Vagina (tissue), 2 donors: ENCODE measurements at regions not wholly inside any gene's neighbourhood (a gene's known extent, or its start where the extent isn't known, plus 50 kb on each side); places are given as distances from the start of the nearest gene placed in this dataset.

ENCODE experiments used
- DNase-seq, 2 donors: peaks; one replicate each; pipeline ENCODE4 v3.0.0-alpha.2; 2017; ENCODE audit errors: extremely low spot score in 2 of 2
- H3K27ac ChIP-seq: fragments of 200-600 bp; sonication (generic); one replicate; pipeline ENCODE4 v1.5.1; 2019
- H3K27me3 ChIP-seq: fragments of 200-600 bp; sonication (generic); one replicate; pipeline ENCODE4 v1.5.1; 2019
- H3K36me3 ChIP-seq, 2 donors: fragments of 200-600 bp; sonication (generic); one replicate each; pipeline ENCODE4 v1.5.1; 2017 to 2019
- H3K4me1 ChIP-seq: fragments of 200-600 bp; sonication (generic); one replicate; pipeline ENCODE4 v1.5.1; 2019
- H3K4me3 ChIP-seq, 2 donors: fragments of 200-600 bp; sonication (generic); 1 replicate in 1 of 2; 2 replicates in 1 of 2; pipeline ENCODE4 v1.5.1; 2016 to 2019
- H3K9me3 ChIP-seq: fragments of 200-600 bp; sonication (generic); one replicate; pipeline ENCODE4 v1.5.1; 2019
- CTCF ChIP-seq, 3 experiments: fragments of 450-650 bp in 2 of 3; fragments of 200-600 bp in 1 of 3; sonication (generic) in 1 of 3; IDR thresholded peaks; one replicate each; pipeline ENCODE4 v1.5.1; 2017 to 2019; ENCODE audit warnings: antibody characterized with exemption in 3 of 3, mild to moderate bottlenecking in 2 of 3, moderate library complexity in 2 of 3
- POLR2A ChIP-seq, 2 donors: fragments of 450-650 bp; IDR thresholded peaks; one replicate each; pipeline ENCODE4 v1.6.1; 2017; ENCODE audit warnings: antibody characterized with exemption in 2 of 2, mild to moderate bottlenecking in 2 of 2, moderate library complexity in 2 of 2
- POLR2AphosphoS5 ChIP-seq, 2 donors: sonication (generic); formaldehyde crosslinking; IDR thresholded peaks; one replicate each; pipeline ENCODE4 v1.9.0; 2017; ENCODE audit warnings: antibody characterized with exemption in 2 of 2, mild to moderate bottlenecking in 2 of 2, low read depth in 1 of 2; ENCODE audit not compliant: insufficient read depth in 1 of 2
- intact Hi-C: fragments of 100-400 bp; cut with DNase I; formaldehyde crosslinking; loops from one replicate; pipeline ENCODE4 v1.15.1; 2023

GRCh38 chr6:56357616-56358373 lies 110.4 kb upstream of the COL21A1 start:
- peaks cover 14% of the 10 kb centered on the region for H3K4me1 ChIP-seq
- no peak overlapping the region for H3K4me3 ChIP-seq
- intact Hi-C loops = no loop called here
- no peak overlapping the region for H3K27ac ChIP-seq
- DNase-seq = no peak
- H3K27me3 ChIP-seq = no peaks in the 10 kb centered on the region
- H3K9me3 ChIP-seq = no peaks in the 10 kb centered on the region
- TF ChIP-seq POLR2A (IDR thresholded peaks at IDR 0.05) = no peak
- TF ChIP-seq POLR2AphosphoS5 (IDR thresholded peaks at IDR 0.05; ENCODE audit: insufficient read depth in 1 of 2, low read depth in 1 of 2) = no peak
- TF ChIP-seq CTCF (IDR thresholded peaks at IDR 0.05) = no peak
- no peaks in the 10 kb centered on the region for H3K36me3 ChIP-seq

DNA sequence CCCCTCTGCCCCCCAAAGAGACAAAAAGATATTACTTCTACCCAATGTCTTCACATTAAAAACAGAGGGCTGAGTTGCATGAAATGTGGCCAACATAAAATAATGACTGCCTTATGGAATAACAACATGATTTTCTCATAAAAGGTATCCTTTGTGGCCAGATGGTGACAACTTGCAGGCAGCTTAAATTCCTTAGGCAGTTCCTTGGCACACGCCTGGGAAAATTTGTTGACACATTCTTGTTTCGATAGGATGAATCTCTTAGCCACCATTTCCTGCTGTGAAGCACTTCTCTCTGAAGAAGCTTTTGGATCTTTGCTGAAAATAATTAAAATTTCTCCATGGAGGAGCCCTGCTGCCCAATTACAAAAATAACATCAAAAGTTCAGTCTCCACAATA lies 109.0 kb upstream of the COL21A1 start:
- Histone ChIP-seq H3K4me3 (no peak overlapping the region), H3K36me3 (no peaks in the 10 kb centered on the region), H3K27me3 (no peaks in the 10 kb centered on the region), H3K27ac (no peak overlapping the region), H3K4me1 (peaks cover 14% of the 10 kb centered on the region), H3K9me3 (no peaks in the 10 kb centered on the region)
- intact Hi-C loops = no loop called here
- no peak for TF ChIP-seq POLR2A (IDR thresholded peaks at IDR 0.05)
- TF ChIP-seq CTCF (IDR thresholded peaks at IDR 0.05) = no peak
- TF ChIP-seq POLR2AphosphoS5 (IDR thresholded peaks at IDR 0.05; ENCODE audit: insufficient read depth in 1 of 2, low read depth in 1 of 2) = no peak
- DNase-seq = no peak

DNA sequence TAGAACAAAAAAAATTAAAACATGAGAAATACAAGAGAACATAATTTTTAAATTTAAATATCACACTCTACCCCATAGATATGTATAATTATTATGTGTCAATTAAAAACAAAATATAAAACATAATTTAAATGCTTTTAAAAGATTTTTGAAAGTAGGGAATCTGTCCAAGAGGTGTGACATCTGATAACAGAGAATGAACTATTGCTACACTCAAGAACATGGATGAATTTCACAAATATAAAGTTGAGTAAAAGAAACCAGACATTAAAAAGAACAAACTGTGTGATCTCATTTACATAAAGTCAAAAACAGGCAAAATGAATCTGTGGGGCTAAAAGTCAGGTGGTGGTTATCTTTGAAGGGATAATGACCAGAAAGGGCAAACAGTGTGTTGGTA lies 106.5 kb upstream of the COL21A1 start:
- TF ChIP-seq POLR2A (IDR thresholded peaks at IDR 0.05) (no peak), CTCF (IDR thresholded peaks at IDR 0.05) (no peak), POLR2AphosphoS5 (IDR thresholded peaks at IDR 0.05; ENCODE audit: insufficient read depth in 1 of 2, low read depth in 1 of 2) (no peak)
- no peak overlapping the region for H3K27ac ChIP-seq
- H3K27me3 ChIP-seq = no peaks in the 10 kb centered on the region
- peaks cover 14% of the 10 kb centered on the region for H3K4me1 ChIP-seq
- H3K9me3 ChIP-seq = no peaks in the 10 kb centered on the region
- H3K4me3 ChIP-seq = no peak overlapping the region
- H3K36me3 ChIP-seq = no peaks in the 10 kb centered on the region
- DNase-seq = no peak
- intact Hi-C loops = no loop called here

DNA sequence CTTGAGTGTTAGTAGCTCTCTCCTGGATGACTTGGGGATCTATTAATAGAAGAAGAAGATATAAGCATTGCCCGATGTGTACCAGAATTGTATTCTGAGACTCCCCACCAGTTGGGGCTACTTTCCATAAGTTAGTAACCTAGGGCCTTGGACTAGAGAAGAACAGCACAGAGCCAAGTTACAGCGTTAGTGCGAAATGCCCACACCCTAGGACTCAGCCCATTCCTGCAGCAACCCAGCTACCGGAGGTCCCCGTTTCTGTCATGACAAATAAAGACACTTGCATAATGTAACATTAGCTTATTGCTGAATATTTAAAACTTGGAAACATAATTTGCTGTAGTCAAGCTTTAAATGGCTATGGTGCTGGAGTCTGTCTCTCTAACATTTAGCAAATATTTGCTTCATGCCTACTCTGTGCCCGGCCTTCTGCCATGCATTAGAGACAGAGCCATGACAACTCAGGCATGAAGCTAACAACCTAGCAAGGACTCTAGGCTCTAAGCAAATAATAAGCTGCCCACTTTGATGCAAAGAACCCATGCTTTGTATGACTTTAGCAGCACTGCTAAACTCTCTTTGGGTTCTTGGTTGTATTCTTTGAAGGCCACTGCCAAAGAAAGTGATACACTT lies 103.4 kb upstream of the COL21A1 start:
- intact Hi-C loops = no loop called here
- Histone ChIP-seq H3K9me3 (no peaks in the 10 kb centered on the region), H3K4me1 (no peaks in the 10 kb centered on the region), H3K27me3 (no peaks in the 10 kb centered on the region), H3K36me3 (no peaks in the 10 kb centered on the region), H3K27ac (no peak overlapping the region), H3K4me3 (no peak overlapping the region)
- DNase-seq = no peak
- no peak for TF ChIP-seq POLR2AphosphoS5 (IDR thresholded peaks at IDR 0.05; ENCODE audit: insufficient read depth in 1 of 2, low read depth in 1 of 2)
- no peak for TF ChIP-seq CTCF (IDR thresholded peaks at IDR 0.05)
- no peak for TF ChIP-seq POLR2A (IDR thresholded peaks at IDR 0.05)

DNA sequence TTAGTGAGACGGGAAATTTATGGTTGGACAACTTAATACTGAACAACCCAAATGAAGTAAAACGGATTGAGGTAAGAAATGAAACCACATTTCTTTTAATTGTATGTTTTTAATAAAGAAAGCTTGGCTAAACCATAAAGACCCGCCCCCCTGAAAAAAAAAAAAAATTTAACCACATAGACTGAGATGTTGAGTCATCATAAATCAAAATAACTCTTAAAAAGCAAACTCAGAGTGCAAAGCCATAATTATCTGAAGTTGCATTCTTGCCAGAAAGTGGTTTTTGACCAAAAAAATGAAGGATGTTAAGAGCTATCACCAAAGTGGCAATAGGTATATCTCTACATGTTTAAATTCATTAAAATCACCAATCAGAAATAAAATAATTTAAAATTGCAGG lies 101.8 kb upstream of the COL21A1 start:
- no peak overlapping the region for H3K27ac ChIP-seq
- intact Hi-C loops = no loop called here
- no peak overlapping the region for H3K4me3 ChIP-seq

More for the DNA sequence above, 101.8 kb upstream of the COL21A1 start:
- Histone ChIP-seq H3K4me1 (no peaks in the 10 kb centered on the region), H3K27me3 (no peaks in the 10 kb centered on the region), H3K9me3 (no peaks in the 10 kb centered on the region), H3K36me3 (no peaks in the 10 kb centered on the region)
- TF ChIP-seq POLR2A (IDR thresholded peaks at IDR 0.05) (no peak), POLR2AphosphoS5 (IDR thresholded peaks at IDR 0.05; ENCODE audit: insufficient read depth in 1 of 2, low read depth in 1 of 2) (no peak), CTCF (IDR thresholded peaks at IDR 0.05) (no peak)
- no peak for DNase-seq
